ENCODE measurements at regions not wholly inside any gene's neighbourhood (a gene's known extent, or its start where the extent isn't known, plus 50 kb on each side); places are given as distances from the start of the nearest gene placed in this dataset.

DNA sequence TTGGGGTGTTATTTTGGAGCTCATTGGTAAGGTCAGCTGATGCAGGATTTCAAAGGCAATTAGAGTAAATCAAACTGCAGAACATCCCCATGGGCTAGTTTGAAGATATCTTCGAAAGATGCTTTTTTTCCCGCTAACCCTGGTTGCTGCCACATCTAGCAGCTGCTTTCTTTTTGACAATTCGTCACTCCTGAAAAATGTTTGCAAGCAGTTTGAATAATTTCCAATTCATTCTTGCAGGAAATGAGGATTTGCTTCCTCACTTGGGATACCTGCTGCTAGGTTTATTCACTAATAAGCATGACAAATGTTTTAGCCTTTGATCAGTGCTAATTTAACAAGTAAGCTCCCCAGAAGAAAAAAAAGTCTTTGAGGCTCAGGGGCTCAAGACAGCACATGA is 649.6 kb upstream of the RORB start:
- TF ChIP-seq CTCF (IDR thresholded peaks at IDR 0.05; ENCODE audit: borderline replicate concordance, extremely low read depth, low read length, poor library complexity, severe bottlenecking) (no peak), EZH2 (IDR thresholded peaks at IDR 0.05; ENCODE audit: borderline replicate concordance, low read depth, low read length, severe bottlenecking) (no peak)
